K562 (cell line): ENCODE measurements at regions not wholly inside any gene's neighbourhood (a gene's known extent, or its start where the extent isn't known, plus 50 kb on each side); places are given as distances from the start of the nearest gene placed in this dataset.

Experiments used
- CEBPZ ChIP-seq: fragments of 150-350 bp; IDR thresholded peaks from 2 replicates; pipeline ENCODE4 v1.6.1; 2014; ENCODE audit warnings: low read depth, mild to moderate bottlenecking, low read length, borderline replicate concordance
- DNMT1 ChIP-seq: fragments of 450-650 bp; IDR thresholded peaks from 2 replicates; pipeline ENCODE4 v1.6.1; 2016; ENCODE audit warnings: antibody characterized with exemption, mild to moderate bottlenecking
- ETS1 ChIP-seq: conservative IDR thresholded peaks from 2 replicates; pipeline ENCODE4 v1.6.1; 2011; ENCODE audit warnings: low read depth, mild to moderate bottlenecking, low read length; ENCODE audit not compliant: control insufficient read depth
- FOSL1 ChIP-seq: fragments of 200-800 bp; sonication (Bioruptor generic); conservative IDR thresholded peaks from 2 replicates; pipeline ENCODE4 v1.6.1; 2016; ENCODE audit warnings: missing genetic modification characterization, missing compliant biosample characterization
- FOXM1 ChIP-seq, 2 experiments: fragments of 450-650 bp in 1 of 2; sonication (generic) in 1 of 2; formaldehyde crosslinking in 1 of 2; IDR thresholded peaks; 2 replicates each; pipeline versions ENCODE4 v1.6.1 to v1.9.0; 2017 to 2022; ENCODE audit warnings: low read depth in 2 of 2, mild to moderate bottlenecking in 2 of 2, missing genetic modification reagents in 1 of 2, moderate library complexity in 1 of 2
- ID3 ChIP-seq, 2 experiments: fragments of 250-450 bp in 1 of 2; fragments of 450-650 bp in 1 of 2; sonication (Bioruptor Pico) in 1 of 2; IDR thresholded peaks; 2 replicates each; pipeline versions ENCODE4 v1.6.1 to v1.8.0; 2016 to 2021; ENCODE audit warnings: mild to moderate bottlenecking in 2 of 2, moderate library complexity in 2 of 2, missing compliant biosample characterization in 1 of 2, missing genetic modification characterization in 1 of 2
- LARP7 ChIP-seq: fragments of 450-650 bp; IDR thresholded peaks from 2 replicates; pipeline ENCODE4 v1.6.1; 2016
- POLR2AphosphoS2 ChIP-seq: IDR thresholded peaks from 2 replicates; pipeline ENCODE4 v1.6.1; 2012; ENCODE audit warnings: low read length, improper control_type of control experiment
- RBM15 ChIP-seq: fragments of 200-400 bp; formaldehyde crosslinking; IDR thresholded peaks from 2 replicates; pipeline ENCODE4 v1.6.1; 2018; ENCODE audit warnings: mild to moderate bottlenecking, low read length, moderate library complexity; ENCODE audit not compliant: insufficient read depth
- RCOR1 ChIP-seq, 2 experiments: IDR thresholded peaks; 2 replicates each; pipeline ENCODE4 v1.6.1; 2012; ENCODE audit warnings: low read depth in 2 of 2, low read length in 2 of 2, borderline replicate concordance in 1 of 2, improper control_type of control experiment in 1 of 2
- SIN3B ChIP-seq: fragments of 450-650 bp; IDR thresholded peaks from 2 replicates; pipeline ENCODE4 v1.6.1; 2017; ENCODE audit warnings: low read depth, mild to moderate bottlenecking, moderate library complexity
- SMARCA5 ChIP-seq: fragments of 450-650 bp; IDR thresholded peaks from 2 replicates; pipeline ENCODE4 v1.6.1; 2016
- SP1 ChIP-seq: sonication (generic); formaldehyde crosslinking; IDR thresholded peaks from 2 replicates; pipeline ENCODE4 v1.8.1; 2022; ENCODE audit warnings: mild to moderate bottlenecking, missing genetic modification reagents
- TAF9B ChIP-seq: fragments of 450-650 bp; IDR thresholded peaks from 2 replicates; pipeline ENCODE4 v1.6.1; 2018; ENCODE audit warnings: mild to moderate bottlenecking; ENCODE audit not compliant: partially characterized antibody
- ZNF518B ChIP-seq: fragments of 250-450 bp; sonication (Bioruptor Pico); IDR thresholded peaks from 2 replicates; pipeline ENCODE4 v1.5.0; 2021; ENCODE audit warnings: mild to moderate bottlenecking, moderate library complexity

- TF ChIP-seq CEBPZ (no peak), DNMT1 (no peak; the same call in 1 of the 2 replicates), POLR2AphosphoS2 (no peak), FOSL1 (tag) (peak; percentile 96), LARP7 (peak; percentile 78; the same call in 1 of the 2 replicates), RCOR1 (IDR thresholded peaks at IDR 0.05; ENCODE audit: borderline replicate concordance in 1 of 2, low read depth in 2 of 2, low read length in 2 of 2) (peak in 1 of 2 experiments; percentile 93; a peak in 2 of 4 replicates), ZNF518B (CRISPR knock-in tag) (no peak), ETS1 (no peak), SIN3B (no peak), SMARCA5 (peak; percentile 65; the same call in 1 of the 2 replicates), ID3 (CRISPR knock-in tag; IDR thresholded peaks at IDR 0.05) (no peak), ID3 (tag; IDR thresholded peaks at IDR 0.05) (no peak), RBM15 (no peak), FOXM1 (IDR thresholded peaks at IDR 0.05; ENCODE audit: low read depth) (peak; percentile 62; the same call in 1 of the 2 replicates), FOXM1 (CRISPR knock-in tag; IDR thresholded peaks at IDR 0.05; ENCODE audit: low read depth) (no peak), TAF9B (peak; percentile 29), SP1 (no peak)
Observed at GRCh38 chr16:8087597-8088289, 502.6 kb downstream of the TMEM114 start (continued).
